ENCODE measurements at regions not wholly inside any gene's neighbourhood (a gene's known extent, or its start where the extent isn't known, plus 50 kb on each side); places are given as distances from the start of the nearest gene placed in this dataset.

DNA sequence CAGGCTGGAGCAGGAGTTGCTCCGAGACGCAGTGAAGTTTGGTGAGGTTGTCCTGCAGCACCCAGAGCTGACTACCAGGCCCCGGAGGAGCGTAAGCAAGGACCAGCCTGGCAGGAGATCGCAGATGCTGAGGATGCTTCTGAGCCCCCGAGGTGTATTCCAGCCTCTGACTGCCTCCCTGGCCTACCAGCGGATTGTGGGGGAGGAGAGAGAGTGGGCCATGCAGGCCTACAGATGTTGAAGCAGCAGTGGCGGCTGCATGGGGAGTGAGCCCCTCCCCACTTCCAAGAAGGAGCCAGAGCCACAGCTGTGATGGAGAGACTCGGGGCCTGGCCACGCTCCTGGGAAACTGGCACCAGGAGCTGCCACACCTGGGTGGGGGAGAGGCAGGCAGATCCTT lies 302.5 kb upstream of the PROK2 start:
- peaks cover 3% of the 10 kb centered on the region for H3K27me3 ChIP-seq (ENCODE audit: low read depth)
- no peaks in the 10 kb centered on the region for H3K36me3 ChIP-seq
- no peak overlapping the region for H3K27ac ChIP-seq (replicated peaks)
- no peak for DNase-seq
- intact Hi-C loops (cut with micrococcal nuclease): no loop called here
- H3K4me1 ChIP-seq: no peaks in the 10 kb centered on the region
- H3K4me3 ChIP-seq: no peak overlapping the region
- H3K9me3 ChIP-seq (replicated peaks): no peaks in the 10 kb centered on the region
- TF ChIP-seq, protein P1, sequence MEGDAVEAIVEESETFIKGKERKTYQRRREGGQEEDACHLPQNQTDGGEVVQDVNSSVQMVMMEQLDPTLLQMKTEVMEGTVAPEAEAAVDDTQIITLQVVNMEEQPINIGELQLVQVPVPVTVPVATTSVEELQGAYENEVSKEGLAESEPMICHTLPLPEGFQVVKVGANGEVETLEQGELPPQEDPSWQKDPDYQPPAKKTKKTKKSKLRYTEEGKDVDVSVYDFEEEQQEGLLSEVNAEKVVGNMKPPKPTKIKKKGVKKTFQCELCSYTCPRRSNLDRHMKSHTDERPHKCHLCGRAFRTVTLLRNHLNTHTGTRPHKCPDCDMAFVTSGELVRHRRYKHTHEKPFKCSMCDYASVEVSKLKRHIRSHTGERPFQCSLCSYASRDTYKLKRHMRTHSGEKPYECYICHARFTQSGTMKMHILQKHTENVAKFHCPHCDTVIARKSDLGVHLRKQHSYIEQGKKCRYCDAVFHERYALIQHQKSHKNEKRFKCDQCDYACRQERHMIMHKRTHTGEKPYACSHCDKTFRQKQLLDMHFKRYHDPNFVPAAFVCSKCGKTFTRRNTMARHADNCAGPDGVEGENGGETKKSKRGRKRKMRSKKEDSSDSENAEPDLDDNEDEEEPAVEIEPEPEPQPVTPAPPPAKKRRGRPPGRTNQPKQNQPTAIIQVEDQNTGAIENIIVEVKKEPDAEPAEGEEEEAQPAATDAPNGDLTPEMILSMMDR (IDR thresholded peaks at IDR 0.05; ENCODE audit: borderline replicate concordance): no peak

DNA sequence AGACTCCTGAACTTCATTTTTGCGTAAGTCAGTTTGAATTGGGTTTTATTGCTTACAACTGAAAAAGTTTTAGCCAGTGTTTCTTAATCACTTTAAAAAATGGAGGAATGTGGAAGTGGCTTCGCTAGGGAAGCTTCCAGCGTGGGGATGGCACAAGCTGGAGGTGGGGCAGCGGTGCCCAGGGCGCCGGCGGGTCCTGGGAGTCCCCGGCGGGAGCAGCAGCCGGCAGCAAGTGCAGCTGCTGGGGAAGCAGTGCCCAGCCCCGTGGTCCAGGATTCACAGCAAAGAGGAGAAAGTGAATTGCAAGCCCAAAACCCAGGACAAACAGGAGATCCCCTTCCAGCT lies 301.8 kb upstream of the PROK2 start:
- DNase-seq: no peak
- Histone ChIP-seq H3K27ac (replicated peaks) (no peak overlapping the region), H3K4me3 (no peak overlapping the region), H3K27me3 (ENCODE audit: low read depth) (no peaks in the 10 kb centered on the region), H3K4me1 (peaks cover 5% of the 10 kb centered on the region), H3K36me3 (no peaks in the 10 kb centered on the region), H3K9me3 (replicated peaks) (no peaks in the 10 kb centered on the region)
- intact Hi-C loops (cut with micrococcal nuclease): no loop called here
- TF ChIP-seq, protein P1 (IDR thresholded peaks at IDR 0.05; ENCODE audit: borderline replicate concordance): no peak

- H3K4me3 ChIP-seq: no peak overlapping the region
- DNase-seq: no peak
- H3K36me3 ChIP-seq: no peaks in the 10 kb centered on the region
- no peak overlapping the region for H3K27ac ChIP-seq (replicated peaks)
- no peaks in the 10 kb centered on the region for H3K27me3 ChIP-seq (ENCODE audit: low read depth)
- TF ChIP-seq, protein P1 (IDR thresholded peaks at IDR 0.05; ENCODE audit: borderline replicate concordance): no peak
- H3K4me1 ChIP-seq: peaks cover 5% of the 10 kb centered on the region
- H3K9me3 ChIP-seq (replicated peaks): no peaks in the 10 kb centered on the region
- intact Hi-C loops (cut with micrococcal nuclease): no loop called here
Observed at GRCh38 chr3:72086042-72086742, 301.2 kb upstream of the PROK2 start.

DNA sequence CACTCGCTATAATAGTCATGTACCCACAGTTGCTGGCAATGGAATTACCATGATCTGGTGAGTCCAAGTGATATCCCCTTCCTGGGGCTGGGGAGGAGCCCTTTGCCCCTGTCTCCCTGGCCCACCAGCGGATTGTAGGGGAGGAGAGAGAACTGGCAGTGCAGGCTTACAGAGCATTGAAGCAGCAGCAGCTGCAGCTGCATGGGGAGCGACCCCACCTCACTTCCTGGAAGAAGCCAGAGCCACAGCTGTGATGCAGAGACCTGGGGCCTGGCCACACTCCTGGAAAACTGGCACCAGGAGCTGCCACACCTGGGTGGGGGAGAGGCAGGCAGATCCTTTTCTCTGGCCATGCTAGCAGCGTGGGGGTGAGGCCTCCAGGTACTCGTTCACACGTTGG lies 300.1 kb upstream of the PROK2 start:
- no peaks in the 10 kb centered on the region for H3K36me3 ChIP-seq
- intact Hi-C loops (cut with micrococcal nuclease): no loop called here
- no peak for DNase-seq
- no peaks in the 10 kb centered on the region for H3K9me3 ChIP-seq (replicated peaks)
- no peak overlapping the region for H3K27ac ChIP-seq (replicated peaks)
- peaks cover 5% of the 10 kb centered on the region for H3K4me1 ChIP-seq
- H3K4me3 ChIP-seq: no peak overlapping the region
- TF ChIP-seq, protein P1 (IDR thresholded peaks at IDR 0.05; ENCODE audit: borderline replicate concordance): no peak
- H3K27me3 ChIP-seq (ENCODE audit: low read depth): no peaks in the 10 kb centered on the region

- intact Hi-C loops (cut with micrococcal nuclease): no loop called here
Observed at GRCh38 chr3:72082776-72083462, 298.0 kb upstream of the PROK2 start.

More at GRCh38 chr3:72082776-72083462, 298.0 kb upstream of the PROK2 start:
- TF ChIP-seq, protein P1 (IDR thresholded peaks at IDR 0.05; ENCODE audit: borderline replicate concordance): no peak
- Histone ChIP-seq H3K27me3 (ENCODE audit: low read depth) (no peaks in the 10 kb centered on the region), H3K4me3 (no peak overlapping the region), H3K27ac (replicated peaks) (no peak overlapping the region), H3K4me1 (peaks cover 5% of the 10 kb centered on the region), H3K36me3 (no peaks in the 10 kb centered on the region), H3K9me3 (replicated peaks) (no peaks in the 10 kb centered on the region)
- no peak for DNase-seq
